Right atrium auricular region (tissue), 2 donors: ENCODE measurements at regions not wholly inside any gene's neighbourhood (a gene's known extent, or its start where the extent isn't known, plus 50 kb on each side); places are given as distances from the start of the nearest gene placed in this dataset.
"Not testable (repeated sequence)": the region's sequence is repeated elsewhere in the genome, so short reads cannot be mapped to it uniquely, and the experiment has no call there.

Source experiments
- DNase-seq: peaks from one replicate; pipeline ENCODE4 v3.0.0-alpha.2; 2019; ENCODE audit warnings: low spot score
- H3K27ac ChIP-seq, 2 donors: fragments of 200-600 bp; sonication (generic); 1 replicate in 1 of 2; 2 replicates in 1 of 2; pipeline ENCODE4 v1.5.1; 2016 to 2019
- H3K27me3 ChIP-seq, 2 donors: fragments of 200-600 bp; sonication (generic); one replicate each; pipeline versions ENCODE4 v1.5.1 to v1.6.0; 2017 to 2019
- H3K36me3 ChIP-seq: fragments of 200-600 bp; sonication (generic); one replicate; pipeline ENCODE4 v1.5.1; 2016
- H3K4me1 ChIP-seq, 2 donors: fragments of 200-600 bp; sonication (generic); one replicate each; pipeline versions ENCODE4 v1.5.1 to v1.6.0; 2017 to 2019
- H3K4me3 ChIP-seq, 2 donors: fragments of 200-600 bp; sonication (generic); 1 replicate in 1 of 2; 2 replicates in 1 of 2; pipeline ENCODE4 v1.5.1; 2017 to 2019; ENCODE audit warnings: mild to moderate bottlenecking in 1 of 2, moderate library complexity in 1 of 2
- H3K9me3 ChIP-seq, 2 donors: fragments of 200-600 bp; sonication (generic); one replicate each; pipeline ENCODE4 v1.5.1; 2019
- TF ChIP-seq, protein P1 (sequence below), 2 donors: fragments of 200-600 bp; sonication (generic); IDR thresholded peaks; one replicate each; pipeline ENCODE4 v1.5.1; 2019; ENCODE audit warnings: antibody characterized with exemption in 2 of 2

DNA sequence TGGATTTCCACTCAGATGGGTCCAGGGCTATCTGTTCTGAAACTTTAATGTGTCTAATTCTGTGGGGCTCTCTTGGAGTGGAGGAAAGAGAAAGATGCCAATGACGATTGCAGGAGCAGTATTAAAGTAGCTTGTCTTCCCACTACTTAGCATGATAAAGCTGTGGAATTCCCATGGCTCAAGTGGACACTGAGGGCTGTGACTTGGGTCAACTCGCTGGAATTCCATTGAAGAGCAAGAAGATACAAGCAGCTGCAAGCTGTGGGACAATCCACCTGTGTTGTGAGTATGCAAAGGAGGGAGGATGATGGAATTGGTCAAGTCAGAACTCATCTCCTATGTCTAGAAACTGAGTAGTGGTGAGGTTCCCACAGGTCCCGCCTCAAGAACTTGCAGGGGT, 154.2 kb upstream of the MINDY3 start:
- no peaks in the 10 kb centered on the region for H3K4me1 ChIP-seq
- no peaks in the 10 kb centered on the region for H3K9me3 ChIP-seq
- H3K4me3 ChIP-seq = no peak overlapping the region
- H3K27me3 ChIP-seq = no peaks in the 10 kb centered on the region
- TF ChIP-seq, protein P1, sequence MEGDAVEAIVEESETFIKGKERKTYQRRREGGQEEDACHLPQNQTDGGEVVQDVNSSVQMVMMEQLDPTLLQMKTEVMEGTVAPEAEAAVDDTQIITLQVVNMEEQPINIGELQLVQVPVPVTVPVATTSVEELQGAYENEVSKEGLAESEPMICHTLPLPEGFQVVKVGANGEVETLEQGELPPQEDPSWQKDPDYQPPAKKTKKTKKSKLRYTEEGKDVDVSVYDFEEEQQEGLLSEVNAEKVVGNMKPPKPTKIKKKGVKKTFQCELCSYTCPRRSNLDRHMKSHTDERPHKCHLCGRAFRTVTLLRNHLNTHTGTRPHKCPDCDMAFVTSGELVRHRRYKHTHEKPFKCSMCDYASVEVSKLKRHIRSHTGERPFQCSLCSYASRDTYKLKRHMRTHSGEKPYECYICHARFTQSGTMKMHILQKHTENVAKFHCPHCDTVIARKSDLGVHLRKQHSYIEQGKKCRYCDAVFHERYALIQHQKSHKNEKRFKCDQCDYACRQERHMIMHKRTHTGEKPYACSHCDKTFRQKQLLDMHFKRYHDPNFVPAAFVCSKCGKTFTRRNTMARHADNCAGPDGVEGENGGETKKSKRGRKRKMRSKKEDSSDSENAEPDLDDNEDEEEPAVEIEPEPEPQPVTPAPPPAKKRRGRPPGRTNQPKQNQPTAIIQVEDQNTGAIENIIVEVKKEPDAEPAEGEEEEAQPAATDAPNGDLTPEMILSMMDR (IDR thresholded peaks at IDR 0.05) = no peak
- DNase-seq = no peak
- H3K27ac ChIP-seq = no peak overlapping the region
- H3K36me3 ChIP-seq = no peaks in the 10 kb centered on the region

DNA sequence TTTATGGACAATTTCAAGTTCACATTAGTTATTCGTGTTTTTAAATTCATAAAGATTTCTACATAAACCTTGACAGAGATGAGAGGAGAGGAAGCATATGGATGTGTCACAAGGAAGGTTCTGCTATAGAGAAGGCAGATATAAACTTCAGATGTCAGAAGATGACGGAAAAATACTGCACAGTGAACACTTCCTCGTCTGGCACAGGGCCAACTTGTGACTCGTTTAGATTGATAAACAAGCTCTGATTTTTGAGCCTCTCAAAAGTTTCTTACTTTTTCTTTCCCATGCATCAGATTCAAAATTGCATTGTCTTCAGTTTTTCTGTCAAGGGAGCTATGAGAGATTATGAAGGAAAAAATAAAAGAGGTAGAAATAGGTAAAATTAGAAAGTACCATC, 156.4 kb upstream of the MINDY3 start:
- Histone ChIP-seq H3K4me3 (no peak overlapping the region), H3K27ac (no peak overlapping the region), H3K36me3 (no peaks in the 10 kb centered on the region), H3K27me3 (no peaks in the 10 kb centered on the region), H3K9me3 (peaks cover 0 to 18% of the 10 kb centered on the region in 2 donors), H3K4me1 (no peaks in the 10 kb centered on the region)
- TF ChIP-seq, protein P1 (IDR thresholded peaks at IDR 0.05) = no peak
- DNase-seq = no peak

DNA sequence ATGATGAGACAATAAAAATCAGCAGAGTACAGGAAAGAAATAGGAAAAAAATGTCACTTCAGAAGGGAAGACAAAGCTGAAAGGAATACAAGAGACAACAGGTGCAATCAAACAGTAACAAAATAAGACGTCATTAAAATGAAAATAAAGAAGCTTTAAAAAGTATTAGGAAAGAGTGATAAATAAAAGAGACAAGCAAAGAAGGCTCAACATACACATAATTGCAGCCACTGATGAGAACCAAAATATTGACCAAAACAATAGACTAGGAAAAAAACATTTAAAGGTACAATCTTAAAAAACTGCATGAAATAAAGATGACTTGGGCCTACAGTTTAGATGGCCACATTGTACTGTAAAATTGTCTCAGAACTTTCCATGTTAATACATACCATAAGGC, 160.5 kb upstream of the MINDY3 start:
- H3K4me3 ChIP-seq = no peak overlapping the region
- TF ChIP-seq, protein P1 (IDR thresholded peaks at IDR 0.05) = no peak

DNA sequence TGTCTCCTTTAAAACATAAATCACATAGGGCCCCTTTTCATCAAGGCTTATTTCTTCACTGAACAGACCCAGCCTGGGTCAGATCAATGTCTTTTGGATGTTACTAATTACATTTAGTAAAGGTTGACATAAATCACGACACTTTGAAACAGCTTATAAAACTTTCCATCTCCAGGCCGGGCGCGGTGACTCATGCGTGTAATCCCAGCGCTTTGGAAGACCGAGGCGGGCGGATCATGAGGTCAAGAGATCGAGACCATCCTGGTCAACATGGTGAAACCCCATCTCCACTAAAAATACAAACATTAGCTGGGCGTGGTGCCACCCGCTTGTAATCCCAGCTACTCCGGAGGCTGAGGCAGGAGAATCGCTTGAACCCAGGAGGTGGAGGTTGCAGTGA, 166.5 kb upstream of the MINDY3 start:
- H3K4me1 ChIP-seq, H3K27ac ChIP-seq, H3K4me3 ChIP-seq, H3K9me3 ChIP-seq, DNase-seq, H3K27me3 ChIP-seq, H3K36me3 ChIP-seq: not testable (repeated sequence)

More for the DNA sequence above, 160.5 kb upstream of the MINDY3 start:
- peaks cover 0 to 18% of the 10 kb centered on the region in 2 donors for H3K9me3 ChIP-seq
- H3K27ac ChIP-seq = no peak overlapping the region
- no peak for DNase-seq
- H3K27me3 ChIP-seq = no peaks in the 10 kb centered on the region
- H3K4me1 ChIP-seq = no peaks in the 10 kb centered on the region
- H3K36me3 ChIP-seq = no peaks in the 10 kb centered on the region

DNA sequence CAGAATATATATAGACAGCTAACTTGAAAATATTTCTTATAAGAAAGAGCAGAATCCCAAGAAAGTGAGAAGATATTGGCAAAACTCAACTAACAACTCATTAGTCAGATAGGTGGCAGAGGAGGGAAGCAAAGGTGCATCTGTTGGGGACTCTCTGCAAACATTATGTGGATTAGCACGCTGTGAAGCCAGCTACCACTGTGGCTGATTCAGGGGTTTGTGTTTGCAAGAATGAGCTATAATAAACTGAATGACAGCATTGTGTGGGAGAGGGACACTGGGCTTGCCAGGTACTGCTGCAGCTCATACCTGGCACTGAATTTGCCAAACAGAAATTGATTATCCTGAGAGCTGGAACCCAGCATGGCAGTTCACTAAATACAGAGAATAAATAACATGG, 170.3 kb upstream of the MINDY3 start:
- Histone ChIP-seq H3K9me3 (peaks cover 0 to 6% of the 10 kb centered on the region in 2 donors), H3K27me3 (no peaks in the 10 kb centered on the region), H3K4me1 (no peaks in the 10 kb centered on the region), H3K27ac (no peak overlapping the region), H3K4me3 (no peak overlapping the region), H3K36me3 (no peaks in the 10 kb centered on the region)
- DNase-seq = no peak
- TF ChIP-seq, protein P1 (IDR thresholded peaks at IDR 0.05) = no peak

DNA sequence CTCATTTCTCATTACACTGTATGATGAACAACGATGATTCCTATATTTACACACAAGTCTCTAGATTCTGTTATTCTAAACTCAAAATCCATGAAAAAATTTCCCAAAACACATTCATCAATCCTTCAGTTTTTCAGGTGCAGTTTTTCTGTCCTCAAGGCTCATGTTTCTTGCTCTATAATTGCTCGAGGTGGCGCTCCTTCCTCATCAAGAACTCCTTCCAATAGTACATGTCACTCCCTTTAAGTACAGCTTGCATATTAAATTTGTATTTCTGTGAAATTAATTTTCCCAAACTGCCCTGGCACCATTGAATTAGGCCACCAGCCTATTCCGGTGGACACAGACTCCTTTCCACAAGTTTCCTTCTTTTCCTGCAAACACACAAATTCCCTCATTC, 188.7 kb upstream of the MINDY3 start:
- H3K27ac ChIP-seq = no peak overlapping the region
- peaks cover 0 to 11% of the 10 kb centered on the region in 2 donors for H3K9me3 ChIP-seq
- no peaks in the 10 kb centered on the region for H3K36me3 ChIP-seq
- DNase-seq = no peak
- TF ChIP-seq, protein P1 (IDR thresholded peaks at IDR 0.05) = no peak
- H3K4me3 ChIP-seq = no peak overlapping the region
- H3K27me3 ChIP-seq = no peaks in the 10 kb centered on the region
- H3K4me1 ChIP-seq = no peaks in the 10 kb centered on the region
